ENCODE measurements at regions not wholly inside any gene's neighbourhood (a gene's known extent, or its start where the extent isn't known, plus 50 kb on each side); places are given as distances from the start of the nearest gene placed in this dataset.

DNA sequence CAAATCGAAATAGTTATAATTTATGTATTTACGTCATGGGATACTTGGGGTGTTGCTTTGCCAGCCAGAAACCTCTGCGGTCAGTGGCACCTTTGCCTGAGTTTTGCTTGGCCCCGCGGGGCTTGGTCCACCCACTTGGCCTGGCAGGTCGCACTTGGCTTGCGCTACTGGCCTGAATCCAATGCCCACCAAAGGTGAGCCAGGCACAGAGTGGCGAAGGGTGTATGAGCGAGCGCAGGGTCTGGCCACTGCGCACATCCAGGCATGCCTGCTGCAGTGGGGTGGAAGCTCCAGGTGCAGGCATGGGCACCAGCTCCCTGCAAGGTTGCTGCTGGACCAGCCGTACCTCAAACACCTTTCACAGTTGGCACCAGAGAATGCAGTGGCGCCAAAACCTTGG, 714.6 kb downstream of the CDH9 start:
- H3K4me3 Mint-ChIP-seq: no peak overlapping the region
- H3K27ac Mint-ChIP-seq: no peak overlapping the region
- H3K4me1 Mint-ChIP-seq: no peaks in the 10 kb centered on the region
- Histone ChIP-seq H3K9me3 (ENCODE audit: control insufficient read depth, low read length) (no peaks in the 10 kb centered on the region), H3K4me1 (ENCODE audit: control insufficient read depth, insufficient read depth, low read length) (no peaks in the 10 kb centered on the region), H3K36me3 (ENCODE audit: control insufficient read depth, insufficient read depth, low read length) (no peaks in the 10 kb centered on the region), H3K27me3 (ENCODE audit: control insufficient read depth, insufficient read depth, low read length, poor library complexity, severe bottlenecking) (no peaks in the 10 kb centered on the region), H3K9ac (ENCODE audit: extremely low read depth, low read length, poor library complexity, severe bottlenecking) (no peak overlapping the region), H3K4me3 (ENCODE audit: low read length) (no peak overlapping the region), H3K27ac (ENCODE audit: low read depth, low read length) (no peak overlapping the region)
- no peaks in the 10 kb centered on the region for H3K36me3 Mint-ChIP-seq (ENCODE audit: low read depth)
- TF ChIP-seq, protein P1, sequence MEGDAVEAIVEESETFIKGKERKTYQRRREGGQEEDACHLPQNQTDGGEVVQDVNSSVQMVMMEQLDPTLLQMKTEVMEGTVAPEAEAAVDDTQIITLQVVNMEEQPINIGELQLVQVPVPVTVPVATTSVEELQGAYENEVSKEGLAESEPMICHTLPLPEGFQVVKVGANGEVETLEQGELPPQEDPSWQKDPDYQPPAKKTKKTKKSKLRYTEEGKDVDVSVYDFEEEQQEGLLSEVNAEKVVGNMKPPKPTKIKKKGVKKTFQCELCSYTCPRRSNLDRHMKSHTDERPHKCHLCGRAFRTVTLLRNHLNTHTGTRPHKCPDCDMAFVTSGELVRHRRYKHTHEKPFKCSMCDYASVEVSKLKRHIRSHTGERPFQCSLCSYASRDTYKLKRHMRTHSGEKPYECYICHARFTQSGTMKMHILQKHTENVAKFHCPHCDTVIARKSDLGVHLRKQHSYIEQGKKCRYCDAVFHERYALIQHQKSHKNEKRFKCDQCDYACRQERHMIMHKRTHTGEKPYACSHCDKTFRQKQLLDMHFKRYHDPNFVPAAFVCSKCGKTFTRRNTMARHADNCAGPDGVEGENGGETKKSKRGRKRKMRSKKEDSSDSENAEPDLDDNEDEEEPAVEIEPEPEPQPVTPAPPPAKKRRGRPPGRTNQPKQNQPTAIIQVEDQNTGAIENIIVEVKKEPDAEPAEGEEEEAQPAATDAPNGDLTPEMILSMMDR (conservative IDR thresholded peaks at IDR 0.05): no peak
- peaks cover 5% of the 10 kb centered on the region for H3K9me3 Mint-ChIP-seq
- no peak for DNase-seq
- no peaks in the 10 kb centered on the region for H3K27me3 Mint-ChIP-seq (ENCODE audit: insufficient read depth)
- 93 to 94% methylated on average over 2 to 13 of the region's 13 CpGs for WGBS, 2 experiments (ENCODE audit: insufficient coverage in 1 of 2, insufficient read length in 1 of 2)

- TF ChIP-seq, protein P1 (conservative IDR thresholded peaks at IDR 0.05): no peak
- Histone ChIP-seq H3K9ac (ENCODE audit: extremely low read depth, low read length, poor library complexity, severe bottlenecking) (no peak overlapping the region), H3K4me1 (ENCODE audit: control insufficient read depth, insufficient read depth, low read length) (no peaks in the 10 kb centered on the region), H3K36me3 (ENCODE audit: control insufficient read depth, insufficient read depth, low read length) (no peaks in the 10 kb centered on the region), H3K4me3 (ENCODE audit: low read length) (no peak overlapping the region), H3K27ac (ENCODE audit: low read depth, low read length) (no peak overlapping the region), H3K27me3 (ENCODE audit: control insufficient read depth, insufficient read depth, low read length, poor library complexity, severe bottlenecking) (no peaks in the 10 kb centered on the region), H3K9me3 (ENCODE audit: control insufficient read depth, low read length) (no peaks in the 10 kb centered on the region)
- Mint-ChIP-seq H3K9me3 (peaks cover 5% of the 10 kb centered on the region), H3K4me3 (no peak overlapping the region), H3K4me1 (no peaks in the 10 kb centered on the region), H3K36me3 (ENCODE audit: low read depth) (no peaks in the 10 kb centered on the region), H3K27me3 (ENCODE audit: insufficient read depth) (no peaks in the 10 kb centered on the region), H3K27ac (no peak overlapping the region)
- WGBS, 2 experiments (ENCODE audit: insufficient coverage in 1 of 2, insufficient read length in 1 of 2): 93% methylated on average over 2 of the region's 2 CpGs; no CpG with 5 or more reads in 1 of the 2 experiments
- no peak for DNase-seq
These were observed 717.1 kb downstream of the CDH9 start for GRCh38 chr5:26321278-26321677.

DNA sequence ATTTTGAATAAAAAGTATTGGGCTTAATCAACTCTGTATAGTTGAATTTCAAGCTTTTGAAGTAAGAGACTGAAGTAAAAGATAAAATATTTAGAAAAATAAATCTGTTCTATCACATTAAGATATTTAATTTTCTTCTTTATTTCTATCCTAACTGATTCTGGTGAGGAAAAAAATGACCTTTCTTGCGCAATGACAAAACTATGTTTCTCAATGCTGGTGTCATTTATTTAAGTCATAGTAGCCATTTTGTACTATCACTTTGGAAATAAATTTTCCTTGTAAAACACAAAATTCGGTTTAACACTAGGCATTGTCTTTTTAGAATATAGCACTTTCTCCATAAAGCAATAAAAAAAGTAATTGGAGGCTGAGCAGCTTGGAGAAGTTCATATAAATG, 728.0 kb downstream of the CDH9 start:
- H3K36me3 Mint-ChIP-seq (ENCODE audit: low read depth): no peaks in the 10 kb centered on the region
- no peaks in the 10 kb centered on the region for H3K4me1 Mint-ChIP-seq

More for the DNA sequence above, 728.0 kb downstream of the CDH9 start:
- Mint-ChIP-seq H3K27ac (no peak overlapping the region), H3K9me3 (no peaks in the 10 kb centered on the region), H3K27me3 (ENCODE audit: insufficient read depth) (peaks cover 2% of the 10 kb centered on the region), H3K4me3 (no peak overlapping the region)
- 68% methylated on average over 2 of the region's 2 CpGs; no CpG with 5 or more reads in 1 of the 2 experiments for WGBS, 2 experiments (ENCODE audit: insufficient coverage in 1 of 2, insufficient read length in 1 of 2)
- Histone ChIP-seq H3K9me3 (ENCODE audit: control insufficient read depth, low read length) (no peaks in the 10 kb centered on the region), H3K4me1 (ENCODE audit: control insufficient read depth, insufficient read depth, low read length) (no peaks in the 10 kb centered on the region), H3K27me3 (ENCODE audit: control insufficient read depth, insufficient read depth, low read length, poor library complexity, severe bottlenecking) (no peaks in the 10 kb centered on the region), H3K27ac (ENCODE audit: low read depth, low read length) (no peak overlapping the region), H3K4me3 (ENCODE audit: low read length) (no peak overlapping the region), H3K9ac (ENCODE audit: extremely low read depth, low read length, poor library complexity, severe bottlenecking) (no peak overlapping the region), H3K36me3 (ENCODE audit: control insufficient read depth, insufficient read depth, low read length) (no peaks in the 10 kb centered on the region)
- TF ChIP-seq, protein P1 (conservative IDR thresholded peaks at IDR 0.05): no peak
- no peak for DNase-seq

Measured in endodermal cell (in vitro differentiated cells).